CD4-positive, alpha-beta T cell treated with Interleukin-12 subunit alpha and Interleukin-12 subunit beta, for 1 hour (primary cell): ENCODE measurements at regions not wholly inside any gene's neighbourhood (a gene's known extent, or its start where the extent isn't known, plus 50 kb on each side); places are given as distances from the start of the nearest gene placed in this dataset.
"Not testable (repeated sequence)": the region's sequence is repeated elsewhere in the genome, so short reads cannot be mapped to it uniquely, and the experiment has no call there.

Experiments used
- DNase-seq: peaks from one replicate; pipeline ENCODE4 v3.0.0-alpha.2; 2020

GRCh38 chr16:17983114-17983513, 353.4 kb downstream of the NPIPA8 start:
- DNase-seq = no peak

GRCh38 chr16:17977260-17977659, 359.3 kb downstream of the NPIPA8 start:
- no peak for DNase-seq

- no peak for DNase-seq
Measured at GRCh38 chr16:17972460-17972943, 364.0 kb downstream of the NPIPA8 start.

- DNase-seq = no peak
Measured at GRCh38 chr16:17970816-17971331, 365.7 kb downstream of the NPIPA8 start.

GRCh38 chr16:17970157-17970765, 366.3 kb downstream of the NPIPA8 start:
- no peak for DNase-seq

GRCh38 chr16:17965133-17965900, 371.2 kb downstream of the NPIPA8 start:
- DNase-seq = no peak

GRCh38 chr16:17964196-17964595, 372.3 kb downstream of the NPIPA8 start:
- DNase-seq = no peak

GRCh38 chr16:17963185-17963836, 373.2 kb downstream of the NPIPA8 start:
- DNase-seq = no peak

- no peak for DNase-seq
Measured at GRCh38 chr16:17962726-17963125, 373.8 kb downstream of the NPIPA8 start.

- DNase-seq = not testable (repeated sequence)
Measured at GRCh38 chr16:17961822-17962221, 374.7 kb downstream of the NPIPA8 start.

GRCh38 chr16:17951378-17951777, 385.2 kb downstream of the NPIPA8 start:
- no peak for DNase-seq

- no peak for DNase-seq
Measured at GRCh38 chr16:17949982-17950250, 386.6 kb downstream of the NPIPA8 start.

GRCh38 chr16:17949141-17949981, 387.2 kb downstream of the NPIPA8 start:
- DNase-seq = no peak

- DNase-seq = no peak
Measured at GRCh38 chr16:17947637-17948036, 388.9 kb downstream of the NPIPA8 start.

GRCh38 chr16:17947165-17947564, 389.4 kb downstream of the NPIPA8 start:
- DNase-seq = no peak

GRCh38 chr16:17945080-17945601, 391.4 kb downstream of the NPIPA8 start:
- DNase-seq = no peak

GRCh38 chr16:17944345-17944744, 392.2 kb downstream of the NPIPA8 start:
- no peak for DNase-seq

- no peak for DNase-seq
Measured at GRCh38 chr16:17942067-17942466, 394.5 kb downstream of the NPIPA8 start.

- DNase-seq = no peak
Measured at GRCh38 chr16:17940584-17941364, 395.8 kb downstream of the NPIPA8 start.

GRCh38 chr16:17939723-17940122, 396.8 kb downstream of the NPIPA8 start:
- DNase-seq = no peak

GRCh38 chr16:17939122-17939536, 397.4 kb downstream of the NPIPA8 start:
- no peak for DNase-seq

- no peak for DNase-seq
Measured at GRCh38 chr16:17938546-17938945, 398.0 kb downstream of the NPIPA8 start.
